H1 (cell line): ENCODE measurements at regions not wholly inside any gene's neighbourhood (a gene's known extent, or its start where the extent isn't known, plus 50 kb on each side); places are given as distances from the start of the nearest gene placed in this dataset.

Experiments used
- ASH2L ChIP-seq: fragments of 200-600, 300-600 bp; sonication (generic); IDR thresholded peaks from one replicate; pipeline ENCODE4 v1.7.1; 2017; ENCODE audit warnings: low read length
- GABPA ChIP-seq: IDR thresholded peaks from 2 replicates; pipeline ENCODE4 v1.6.1; 2011; ENCODE audit warnings: mild to moderate bottlenecking, low read length, moderate library complexity, borderline replicate concordance; ENCODE audit not compliant: insufficient read depth
- POLR2A ChIP-seq, 2 experiments: IDR thresholded peaks; 1 replicate in 1 of 2; 2 replicates in 1 of 2; pipeline ENCODE4 v1.6.1; 2011; ENCODE audit warnings: low read depth in 2 of 2, low read length in 2 of 2, mild to moderate bottlenecking in 2 of 2; ENCODE audit errors: control extremely low read depth in 1 of 2
- TF ChIP-seq, protein P1 (sequence below), 3 experiments: IDR thresholded peaks; 1 replicate in 2 of 3; 2 replicates in 1 of 3; pipeline versions ENCODE4 v1.5.1 to v1.6.1; 2011; ENCODE audit warnings: low read length in 3 of 3, mild to moderate bottlenecking in 3 of 3, inconsistent platforms in 2 of 3, low read depth in 1 of 3, moderate library complexity in 1 of 3; ENCODE audit not compliant: insufficient read depth in 1 of 3; ENCODE audit errors: control extremely low read depth in 1 of 3
- TF ChIP-seq, protein P2 (sequence below): IDR thresholded peaks from 2 replicates; pipeline ENCODE4 v1.6.1; 2012; ENCODE audit warnings: low read length, inconsistent platforms
- TF ChIP-seq, protein P3 (sequence below): IDR thresholded peaks from 2 replicates; pipeline ENCODE4 v1.6.1; 2012; ENCODE audit warnings: inconsistent platforms

DNA sequence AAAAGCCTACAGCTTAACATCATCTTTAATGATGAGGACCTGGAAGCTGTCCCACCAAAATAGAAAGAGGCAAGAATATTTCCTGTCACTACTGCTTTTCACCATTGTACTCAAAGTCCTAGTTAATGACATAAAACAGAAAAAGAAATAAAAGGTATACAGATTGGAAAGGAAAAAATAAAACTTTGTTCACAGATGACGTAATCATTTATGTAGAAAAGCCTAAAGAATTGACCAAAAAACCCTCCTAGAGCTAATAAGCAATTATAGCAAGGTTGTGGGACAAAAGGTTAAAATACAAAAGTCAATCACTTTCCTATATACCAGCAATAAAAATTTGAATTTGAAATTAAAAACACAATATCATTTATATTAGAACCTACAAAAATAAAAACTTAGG lies 97.2 kb upstream of the MDGA2 start:
- TF ChIP-seq, protein P1, sequence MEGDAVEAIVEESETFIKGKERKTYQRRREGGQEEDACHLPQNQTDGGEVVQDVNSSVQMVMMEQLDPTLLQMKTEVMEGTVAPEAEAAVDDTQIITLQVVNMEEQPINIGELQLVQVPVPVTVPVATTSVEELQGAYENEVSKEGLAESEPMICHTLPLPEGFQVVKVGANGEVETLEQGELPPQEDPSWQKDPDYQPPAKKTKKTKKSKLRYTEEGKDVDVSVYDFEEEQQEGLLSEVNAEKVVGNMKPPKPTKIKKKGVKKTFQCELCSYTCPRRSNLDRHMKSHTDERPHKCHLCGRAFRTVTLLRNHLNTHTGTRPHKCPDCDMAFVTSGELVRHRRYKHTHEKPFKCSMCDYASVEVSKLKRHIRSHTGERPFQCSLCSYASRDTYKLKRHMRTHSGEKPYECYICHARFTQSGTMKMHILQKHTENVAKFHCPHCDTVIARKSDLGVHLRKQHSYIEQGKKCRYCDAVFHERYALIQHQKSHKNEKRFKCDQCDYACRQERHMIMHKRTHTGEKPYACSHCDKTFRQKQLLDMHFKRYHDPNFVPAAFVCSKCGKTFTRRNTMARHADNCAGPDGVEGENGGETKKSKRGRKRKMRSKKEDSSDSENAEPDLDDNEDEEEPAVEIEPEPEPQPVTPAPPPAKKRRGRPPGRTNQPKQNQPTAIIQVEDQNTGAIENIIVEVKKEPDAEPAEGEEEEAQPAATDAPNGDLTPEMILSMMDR (IDR thresholded peaks at IDR 0.05; ENCODE audit: control extremely low read depth in 1 of 3, insufficient read depth in 1 of 3, low read depth in 1 of 3, low read length in 3 of 3), result no peak
- TF ChIP-seq POLR2A (IDR thresholded peaks at IDR 0.05; ENCODE audit: control extremely low read depth in 1 of 2, low read depth in 2 of 2, low read length in 2 of 2) (no peak), ASH2L (no peak), GABPA (no peak)
- TF ChIP-seq, protein P2, sequence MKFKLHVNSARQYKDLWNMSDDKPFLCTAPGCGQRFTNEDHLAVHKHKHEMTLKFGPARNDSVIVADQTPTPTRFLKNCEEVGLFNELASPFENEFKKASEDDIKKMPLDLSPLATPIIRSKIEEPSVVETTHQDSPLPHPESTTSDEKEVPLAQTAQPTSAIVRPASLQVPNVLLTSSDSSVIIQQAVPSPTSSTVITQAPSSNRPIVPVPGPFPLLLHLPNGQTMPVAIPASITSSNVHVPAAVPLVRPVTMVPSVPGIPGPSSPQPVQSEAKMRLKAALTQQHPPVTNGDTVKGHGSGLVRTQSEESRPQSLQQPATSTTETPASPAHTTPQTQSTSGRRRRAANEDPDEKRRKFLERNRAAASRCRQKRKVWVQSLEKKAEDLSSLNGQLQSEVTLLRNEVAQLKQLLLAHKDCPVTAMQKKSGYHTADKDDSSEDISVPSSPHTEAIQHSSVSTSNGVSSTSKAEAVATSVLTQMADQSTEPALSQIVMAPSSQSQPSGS, result no peak
- TF ChIP-seq, protein P3, sequence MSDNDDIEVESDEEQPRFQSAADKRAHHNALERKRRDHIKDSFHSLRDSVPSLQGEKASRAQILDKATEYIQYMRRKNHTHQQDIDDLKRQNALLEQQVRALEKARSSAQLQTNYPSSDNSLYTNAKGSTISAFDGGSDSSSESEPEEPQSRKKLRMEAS, result no peak
